ENCODE measurements at regions not wholly inside any gene's neighbourhood (a gene's known extent, or its start where the extent isn't known, plus 50 kb on each side); places are given as distances from the start of the nearest gene placed in this dataset.

GRCh38 chr18:34457761-34458160 is 233.0 kb upstream of the NOL4 start:
- TF ChIP-seq, protein P1, sequence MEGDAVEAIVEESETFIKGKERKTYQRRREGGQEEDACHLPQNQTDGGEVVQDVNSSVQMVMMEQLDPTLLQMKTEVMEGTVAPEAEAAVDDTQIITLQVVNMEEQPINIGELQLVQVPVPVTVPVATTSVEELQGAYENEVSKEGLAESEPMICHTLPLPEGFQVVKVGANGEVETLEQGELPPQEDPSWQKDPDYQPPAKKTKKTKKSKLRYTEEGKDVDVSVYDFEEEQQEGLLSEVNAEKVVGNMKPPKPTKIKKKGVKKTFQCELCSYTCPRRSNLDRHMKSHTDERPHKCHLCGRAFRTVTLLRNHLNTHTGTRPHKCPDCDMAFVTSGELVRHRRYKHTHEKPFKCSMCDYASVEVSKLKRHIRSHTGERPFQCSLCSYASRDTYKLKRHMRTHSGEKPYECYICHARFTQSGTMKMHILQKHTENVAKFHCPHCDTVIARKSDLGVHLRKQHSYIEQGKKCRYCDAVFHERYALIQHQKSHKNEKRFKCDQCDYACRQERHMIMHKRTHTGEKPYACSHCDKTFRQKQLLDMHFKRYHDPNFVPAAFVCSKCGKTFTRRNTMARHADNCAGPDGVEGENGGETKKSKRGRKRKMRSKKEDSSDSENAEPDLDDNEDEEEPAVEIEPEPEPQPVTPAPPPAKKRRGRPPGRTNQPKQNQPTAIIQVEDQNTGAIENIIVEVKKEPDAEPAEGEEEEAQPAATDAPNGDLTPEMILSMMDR (conservative IDR thresholded peaks at IDR 0.05; ENCODE audit: low read depth in 2 of 2) = no peak
- TF ChIP-seq EZH2phosphoT487 (IDR thresholded peaks at IDR 0.05; ENCODE audit: unreplicated experiment) (no peak), EZH2 (IDR thresholded peaks at IDR 0.05; ENCODE audit: low read depth, unreplicated experiment) (no peak), POLR2AphosphoS5 (IDR thresholded peaks at IDR 0.05; ENCODE audit: low read depth) (no peak), ZNF331 (CRISPR knock-in tag; IDR thresholded peaks at IDR 0.05; ENCODE audit: low read depth) (no peak), REST (IDR thresholded peaks at IDR 0.05; ENCODE audit: unreplicated experiment) (no peak), JUNB (IDR thresholded peaks at IDR 0.05; ENCODE audit: unreplicated experiment) (no peak), CREB1 (CRISPR knock-in tag; IDR thresholded peaks at IDR 0.05; ENCODE audit: low read depth) (no peak), ZNF114 (CRISPR knock-in tag; IDR thresholded peaks at IDR 0.05) (no peak)

Measured in GM23338 (cell line).